DOHH2 (cell line): ENCODE measurements at regions not wholly inside any gene's neighbourhood (a gene's known extent, or its start where the extent isn't known, plus 50 kb on each side); places are given as distances from the start of the nearest gene placed in this dataset.

ENCODE experiments used
- H3F3A ChIP-seq: fragments of 200-600 bp; sonication (generic), shearing (Covaris generic); 2 replicates; pipeline ENCODE4 v1.6.0; 2016; ENCODE audit warnings: antibody characterized with exemption, mild to moderate bottlenecking; ENCODE audit not compliant: control insufficient read depth, insufficient read depth
- H3K27ac ChIP-seq: fragments of 200-600 bp; sonication (generic); 2 replicates; pipeline ENCODE4 v1.5.1; 2014; ENCODE audit warnings: low read depth, mild to moderate bottlenecking, low read length, moderate library complexity
- H3K27me3 ChIP-seq: fragments of 200-600 bp; sonication (generic); 2 replicates; pipeline ENCODE4 v1.6.1; 2014; ENCODE audit warnings: mild to moderate bottlenecking, low read length, mixed read lengths; ENCODE audit not compliant: control insufficient read depth
- H3K36me3 ChIP-seq: fragments of 200-600 bp; sonication (generic); 2 replicates; pipeline ENCODE4 v1.6.1; 2014; ENCODE audit warnings: mild to moderate bottlenecking, low read length, moderate library complexity, mixed read lengths; ENCODE audit not compliant: control insufficient read depth
- H3K4me1 ChIP-seq: fragments of 200-600 bp; sonication (generic); 2 replicates; pipeline ENCODE4 v1.6.1; 2014; ENCODE audit warnings: mild to moderate bottlenecking, low read length, mixed read lengths; ENCODE audit not compliant: control insufficient read depth
- H3K4me2 ChIP-seq: fragments of 200-600 bp; sonication (generic); 2 replicates; pipeline ENCODE4 v1.6.0; 2014; ENCODE audit warnings: mild to moderate bottlenecking, low read length, moderate library complexity
- H3K4me3 ChIP-seq: fragments of 200-600 bp; sonication (generic); 2 replicates; pipeline ENCODE4 v1.5.1; 2014; ENCODE audit warnings: mild to moderate bottlenecking, low read length, mixed read lengths
- H3K79me2 ChIP-seq: fragments of 200-600 bp; sonication (generic); 2 replicates; pipeline ENCODE4 v1.6.1; 2014; ENCODE audit warnings: mild to moderate bottlenecking, low read length, mixed read lengths; ENCODE audit not compliant: control insufficient read depth
- H3K9me2 ChIP-seq: fragments of 200-600 bp; sonication (generic); replicated peaks from 2 replicates; pipeline ENCODE4 v1.6.1; 2014; ENCODE audit warnings: mild to moderate bottlenecking, low read length, mixed read lengths; ENCODE audit not compliant: control insufficient read depth
- H3K9me3 ChIP-seq: fragments of 200-600 bp; sonication (generic); 2 replicates; pipeline ENCODE4 v1.6.1; 2014; ENCODE audit warnings: antibody characterized with exemption, low read length, mixed read lengths; ENCODE audit not compliant: control insufficient read depth, insufficient read depth
- H4K20me1 ChIP-seq: fragments of 200-600 bp; sonication (generic); 2 replicates; pipeline ENCODE4 v1.6.0; 2014; ENCODE audit warnings: low read depth, mild to moderate bottlenecking, antibody characterized with exemption, low read length, moderate library complexity; ENCODE audit not compliant: control insufficient read depth, insufficient read depth
- EZH2phosphoT487 ChIP-seq: fragments of 200-600 bp; sonication (generic); IDR thresholded peaks from 2 replicates; pipeline ENCODE4 v1.6.1; 2017; ENCODE audit warnings: borderline replicate concordance, mild to moderate bottlenecking, antibody characterized with exemption, low read length, moderate library complexity, mixed read lengths
- TF ChIP-seq, protein P1 (sequence below): fragments of 200-600 bp; sonication (generic); IDR thresholded peaks from one replicate; pipeline ENCODE4 v1.5.1; 2014; ENCODE audit warnings: antibody characterized with exemption, mild to moderate bottlenecking, low read depth, low read length; ENCODE audit not compliant: poor library complexity, severe bottlenecking

GRCh38 chr17:34451313-34451712 is 88.3 kb upstream of the CCL1 start:
- no peaks in the 10 kb centered on the region for H3K79me2 ChIP-seq
- H3F3A ChIP-seq = no peaks in the 10 kb centered on the region
- no peak for TF ChIP-seq EZH2phosphoT487
- TF ChIP-seq, protein P1, sequence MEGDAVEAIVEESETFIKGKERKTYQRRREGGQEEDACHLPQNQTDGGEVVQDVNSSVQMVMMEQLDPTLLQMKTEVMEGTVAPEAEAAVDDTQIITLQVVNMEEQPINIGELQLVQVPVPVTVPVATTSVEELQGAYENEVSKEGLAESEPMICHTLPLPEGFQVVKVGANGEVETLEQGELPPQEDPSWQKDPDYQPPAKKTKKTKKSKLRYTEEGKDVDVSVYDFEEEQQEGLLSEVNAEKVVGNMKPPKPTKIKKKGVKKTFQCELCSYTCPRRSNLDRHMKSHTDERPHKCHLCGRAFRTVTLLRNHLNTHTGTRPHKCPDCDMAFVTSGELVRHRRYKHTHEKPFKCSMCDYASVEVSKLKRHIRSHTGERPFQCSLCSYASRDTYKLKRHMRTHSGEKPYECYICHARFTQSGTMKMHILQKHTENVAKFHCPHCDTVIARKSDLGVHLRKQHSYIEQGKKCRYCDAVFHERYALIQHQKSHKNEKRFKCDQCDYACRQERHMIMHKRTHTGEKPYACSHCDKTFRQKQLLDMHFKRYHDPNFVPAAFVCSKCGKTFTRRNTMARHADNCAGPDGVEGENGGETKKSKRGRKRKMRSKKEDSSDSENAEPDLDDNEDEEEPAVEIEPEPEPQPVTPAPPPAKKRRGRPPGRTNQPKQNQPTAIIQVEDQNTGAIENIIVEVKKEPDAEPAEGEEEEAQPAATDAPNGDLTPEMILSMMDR = no peak
- no peak overlapping the region for H3K4me2 ChIP-seq
- H3K9me2 ChIP-seq = no peaks in the 10 kb centered on the region
- H3K4me1 ChIP-seq = no peaks in the 10 kb centered on the region
- no peak overlapping the region for H3K27ac ChIP-seq
- H3K9me3 ChIP-seq = no peaks in the 10 kb centered on the region
- peaks cover 5% of the 10 kb centered on the region; the same call in 1 of the 2 replicates for H3K27me3 ChIP-seq
- H3K36me3 ChIP-seq = no peaks in the 10 kb centered on the region
- H3K4me3 ChIP-seq = no peak overlapping the region
- H4K20me1 ChIP-seq = no peaks in the 10 kb centered on the region

- Histone ChIP-seq H3K27me3 (no peaks in the 10 kb centered on the region; the same call in 1 of the 2 replicates), H3F3A (no peaks in the 10 kb centered on the region), H3K36me3 (no peaks in the 10 kb centered on the region), H3K27ac (no peak overlapping the region), H3K9me3 (no peaks in the 10 kb centered on the region), H3K4me2 (no peak overlapping the region), H3K79me2 (no peaks in the 10 kb centered on the region), H3K4me3 (no peak overlapping the region), H3K9me2 (no peaks in the 10 kb centered on the region), H4K20me1 (no peaks in the 10 kb centered on the region), H3K4me1 (no peaks in the 10 kb centered on the region)
- no peak for TF ChIP-seq EZH2phosphoT487
- TF ChIP-seq, protein P1 = no peak
These were observed 84.4 kb upstream of the CCL1 start for GRCh38 chr17:34447406-34447805.

DNA sequence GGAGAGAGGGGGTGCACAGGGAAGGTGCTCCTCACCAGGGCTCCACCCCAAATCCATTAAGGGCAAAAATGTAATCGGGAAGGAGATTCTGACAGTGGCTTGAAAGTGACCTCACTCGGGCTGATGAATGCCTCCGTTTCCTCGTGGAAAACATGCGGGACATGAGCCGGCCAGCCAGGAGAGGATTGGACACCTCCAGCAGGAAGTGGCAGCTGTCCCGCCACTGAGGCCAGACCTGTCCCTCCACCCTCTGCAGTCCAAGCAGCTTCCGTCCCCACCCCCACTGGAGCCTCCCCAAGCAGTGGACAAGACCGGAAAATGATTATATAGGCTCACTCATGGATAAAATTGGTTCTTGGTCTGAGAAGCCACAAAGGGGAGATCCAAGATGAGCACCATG is 82.1 kb upstream of the CCL1 start:
- no peaks in the 10 kb centered on the region for H3F3A ChIP-seq
- H4K20me1 ChIP-seq = no peaks in the 10 kb centered on the region

More for the DNA sequence above, 82.1 kb upstream of the CCL1 start:
- Histone ChIP-seq H3K9me3 (no peaks in the 10 kb centered on the region), H3K27me3 (no peaks in the 10 kb centered on the region; the same call in 1 of the 2 replicates), H3K4me3 (no peak overlapping the region), H3K79me2 (no peaks in the 10 kb centered on the region), H3K4me2 (no peak overlapping the region), H3K36me3 (no peaks in the 10 kb centered on the region), H3K9me2 (no peaks in the 10 kb centered on the region), H3K27ac (no peak overlapping the region), H3K4me1 (no peaks in the 10 kb centered on the region)
- TF ChIP-seq, protein P1 = no peak
- TF ChIP-seq EZH2phosphoT487 = no peak
